Mucosa of stomach (tissue), 1 donor: ENCODE measurements at regions not wholly inside any gene's neighbourhood (a gene's known extent, or its start where the extent isn't known, plus 50 kb on each side); places are given as distances from the start of the nearest gene placed in this dataset.
"Not testable (repeated sequence)": the region's sequence is repeated elsewhere in the genome, so short reads cannot be mapped to it uniquely, and the experiment has no call there.

Source experiments
- H3K27me3 ChIP-seq: one replicate; pipeline ENCODE4 v1.7.0; 2013; ENCODE audit warnings: mild to moderate bottlenecking, low read length; ENCODE audit not compliant: control insufficient read depth, insufficient read depth
- H3K36me3 ChIP-seq: one replicate; pipeline ENCODE4 v1.7.0; 2013; ENCODE audit warnings: low read length; ENCODE audit not compliant: control insufficient read depth, insufficient read depth
- H3K4me1 ChIP-seq: one replicate; pipeline ENCODE4 v1.7.0; 2013; ENCODE audit warnings: mild to moderate bottlenecking, low read length; ENCODE audit not compliant: control insufficient read depth, insufficient read depth
- H3K4me3 ChIP-seq: one replicate; pipeline ENCODE4 v1.7.0; 2013; ENCODE audit warnings: low read length
- H3K9ac ChIP-seq: one replicate; pipeline ENCODE4 v1.7.0; 2013; ENCODE audit warnings: mild to moderate bottlenecking, low read length, moderate library complexity
- H3K9me3 ChIP-seq: one replicate; pipeline ENCODE4 v1.7.0; 2013; ENCODE audit warnings: mild to moderate bottlenecking, low read length, moderate library complexity; ENCODE audit not compliant: control insufficient read depth
- donor health status: Pancreatic carcinoma.

DNA sequence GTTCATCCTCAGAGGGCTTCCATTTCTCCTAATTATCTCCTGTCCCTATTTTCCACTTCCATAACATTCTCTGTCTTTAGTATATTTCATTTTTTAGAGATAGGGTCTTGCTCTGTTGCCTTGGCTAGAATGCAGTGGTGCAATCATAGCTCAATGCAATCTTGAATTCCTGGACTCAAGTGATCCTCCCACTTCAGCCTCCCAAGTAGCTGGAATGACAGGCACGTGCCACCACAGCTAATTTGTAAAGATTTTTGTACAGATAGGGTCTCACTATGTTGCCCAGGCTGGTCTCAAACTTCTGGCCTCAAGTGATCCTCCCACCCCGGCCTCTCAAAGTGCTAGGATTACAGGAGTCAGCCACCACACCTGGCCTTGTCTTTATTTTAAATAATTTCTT is 589.0 kb downstream of the ZEB2 start:
- H3K9ac ChIP-seq, result no peak overlapping the region

DNA sequence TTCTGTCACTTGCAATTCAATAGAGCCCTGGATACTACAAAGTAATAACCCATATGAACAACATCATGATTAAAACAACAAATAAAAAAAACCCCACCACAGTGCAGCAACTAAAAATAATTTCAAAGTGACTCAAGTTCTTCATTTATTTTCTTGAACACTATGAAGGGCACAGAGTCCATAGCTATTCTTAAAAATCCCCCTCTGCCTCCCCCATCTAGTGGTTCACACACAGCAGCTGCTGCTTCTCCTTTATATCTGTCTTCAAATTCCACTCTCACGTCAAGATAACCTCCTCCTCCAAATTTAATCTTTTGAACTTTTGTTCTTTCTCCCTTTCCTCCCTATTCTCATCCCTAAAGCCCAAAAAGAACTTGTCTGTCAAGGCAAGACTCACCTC is 591.3 kb downstream of the ZEB2 start:
- no peaks in the 10 kb centered on the region for H3K27me3 ChIP-seq
- H3K9me3 ChIP-seq, result no peaks in the 10 kb centered on the region
- no peaks in the 10 kb centered on the region for H3K4me1 ChIP-seq
- no peak overlapping the region for H3K4me3 ChIP-seq
- H3K9ac ChIP-seq, result no peak overlapping the region
- H3K36me3 ChIP-seq, result no peaks in the 10 kb centered on the region

More for the DNA sequence above, 589.0 kb downstream of the ZEB2 start:
- Histone ChIP-seq H3K9me3 (no peaks in the 10 kb centered on the region), H3K4me1 (peaks cover 6% of the 10 kb centered on the region), H3K36me3 (no peaks in the 10 kb centered on the region), H3K4me3 (no peak overlapping the region), H3K27me3 (no peaks in the 10 kb centered on the region)

DNA sequence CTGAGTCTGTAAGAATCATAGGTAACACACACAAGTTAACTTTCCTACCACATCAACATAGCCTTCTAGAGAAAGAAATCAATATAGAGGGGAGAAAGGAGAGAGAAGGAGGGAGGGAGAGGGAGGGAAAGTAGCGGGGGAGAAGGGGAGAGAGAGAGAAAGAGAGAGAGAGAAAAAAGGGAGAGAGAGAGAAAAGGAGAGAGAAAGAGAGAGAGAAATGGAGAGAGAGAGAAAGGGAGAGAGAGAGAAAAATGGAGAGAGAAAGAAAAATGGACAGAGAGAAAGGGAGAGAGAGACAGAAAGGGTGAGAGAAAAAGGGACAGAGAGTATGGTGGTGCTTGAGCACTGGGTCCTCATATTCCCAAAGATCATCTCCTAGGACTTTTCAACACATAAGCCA is 591.7 kb downstream of the ZEB2 start:
- H3K36me3 ChIP-seq, result no peaks in the 10 kb centered on the region
- no peak overlapping the region for H3K4me3 ChIP-seq
- no peak overlapping the region for H3K9ac ChIP-seq
- no peaks in the 10 kb centered on the region for H3K4me1 ChIP-seq
- H3K27me3 ChIP-seq, result no peaks in the 10 kb centered on the region
- no peaks in the 10 kb centered on the region for H3K9me3 ChIP-seq

DNA sequence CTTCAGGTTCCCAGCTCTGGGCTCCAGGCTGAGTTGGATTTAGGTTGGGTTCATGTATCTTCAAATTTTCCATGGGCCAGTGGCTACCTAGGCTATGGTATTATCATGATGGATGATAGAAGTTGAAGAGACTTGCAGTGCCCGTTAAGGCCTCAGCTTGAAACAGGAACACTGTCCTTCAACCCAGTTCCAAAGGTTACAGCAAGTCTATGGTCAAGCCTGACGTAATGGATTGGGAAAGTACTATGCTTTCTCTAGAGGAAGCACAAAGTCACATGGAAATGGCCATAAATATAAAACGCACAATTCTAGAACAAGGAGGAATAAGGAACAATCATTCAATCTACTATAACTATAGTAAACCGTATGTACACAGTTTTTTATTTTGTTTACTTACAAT is 593.2 kb downstream of the ZEB2 start:
- H3K4me3 ChIP-seq, result no peak overlapping the region
- no peaks in the 10 kb centered on the region for H3K4me1 ChIP-seq
- no peaks in the 10 kb centered on the region for H3K36me3 ChIP-seq
- no peak overlapping the region for H3K9ac ChIP-seq
- H3K9me3 ChIP-seq, result no peaks in the 10 kb centered on the region
- H3K27me3 ChIP-seq, result no peaks in the 10 kb centered on the region

DNA sequence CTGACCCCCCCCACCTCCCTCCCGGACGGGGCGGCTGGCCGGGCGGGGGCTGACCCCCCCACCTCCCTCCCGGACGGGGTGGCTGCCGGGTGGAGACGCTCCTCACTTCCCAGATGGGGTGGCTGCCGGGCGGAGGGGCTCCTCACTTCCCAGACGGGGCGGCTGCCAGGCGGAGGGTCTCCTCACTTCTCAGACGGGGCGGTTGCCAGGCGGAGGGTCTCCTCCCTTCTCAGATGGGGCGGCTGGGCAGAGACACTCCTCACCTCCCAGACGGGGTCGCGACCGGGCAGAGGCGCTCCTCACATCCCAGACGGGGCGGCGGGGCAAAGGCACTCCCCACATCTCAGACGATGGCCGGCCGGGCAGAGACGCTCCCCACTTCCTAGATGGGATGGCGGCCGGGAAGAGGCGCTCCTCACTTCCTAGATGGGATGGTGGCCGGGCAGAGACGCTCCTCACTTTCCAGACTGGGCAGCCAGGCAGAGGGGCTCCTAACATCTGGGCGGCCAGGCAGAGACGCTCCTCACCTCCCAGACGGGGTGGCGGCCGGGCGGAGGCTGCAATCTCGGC is 597.6 kb downstream of the ZEB2 start:
- not testable (repeated sequence) for H3K9ac ChIP-seq, H3K4me1 ChIP-seq, H3K4me3 ChIP-seq, H3K36me3 ChIP-seq, H3K9me3 ChIP-seq, H3K27me3 ChIP-seq

DNA sequence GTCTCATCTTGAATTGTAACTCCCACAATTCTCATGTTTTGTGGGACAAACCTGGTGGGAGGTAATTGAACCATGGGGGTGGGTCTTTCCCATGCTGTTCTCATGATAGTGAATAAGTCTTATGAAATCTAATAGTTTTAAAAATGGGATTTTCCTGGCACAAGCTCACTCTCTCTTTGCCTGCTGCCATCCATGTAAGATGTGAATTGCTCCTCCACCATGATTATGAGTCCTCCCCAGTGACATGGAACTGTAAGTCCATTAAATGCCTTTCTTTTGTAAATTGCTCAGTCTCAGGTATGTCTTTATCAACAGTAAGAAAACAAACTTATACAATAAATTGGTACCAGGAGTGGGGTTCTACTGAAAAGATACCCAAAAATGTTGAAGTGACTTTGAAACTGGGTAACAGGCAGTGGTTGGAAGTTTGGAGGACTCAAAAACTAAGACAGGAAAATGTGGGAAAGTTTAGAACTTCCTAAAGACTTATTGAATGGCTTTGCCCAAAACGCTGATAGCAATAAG is 601.4 kb downstream of the ZEB2 start:
- no peaks in the 10 kb centered on the region for H3K4me1 ChIP-seq
- H3K4me3 ChIP-seq, result no peak overlapping the region
- H3K9ac ChIP-seq, result no peak overlapping the region
- no peaks in the 10 kb centered on the region for H3K27me3 ChIP-seq
- no peaks in the 10 kb centered on the region for H3K36me3 ChIP-seq
- H3K9me3 ChIP-seq, result no peaks in the 10 kb centered on the region

DNA sequence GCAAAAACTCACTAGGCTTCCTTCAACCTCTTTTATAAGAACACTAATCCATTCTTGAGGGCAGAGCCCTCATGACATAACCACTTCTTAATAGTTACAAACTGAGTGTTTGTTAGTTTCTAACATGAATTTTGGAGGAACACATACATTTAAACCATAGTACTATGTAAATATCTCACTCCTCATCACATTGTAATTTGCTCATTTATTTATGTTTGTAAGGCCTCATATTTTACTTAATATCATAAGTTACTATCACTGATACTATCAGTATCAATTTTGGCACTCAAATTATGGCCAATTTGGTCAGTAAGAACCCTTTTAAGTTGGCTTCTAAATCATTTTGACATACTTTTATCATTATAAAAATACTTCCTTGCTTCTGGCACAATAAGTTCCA is 603.1 kb downstream of the ZEB2 start:
- no peaks in the 10 kb centered on the region for H3K4me1 ChIP-seq
- H3K27me3 ChIP-seq, result no peaks in the 10 kb centered on the region
- H3K36me3 ChIP-seq, result no peaks in the 10 kb centered on the region
- H3K9me3 ChIP-seq, result no peaks in the 10 kb centered on the region
- H3K9ac ChIP-seq, result no peak overlapping the region
- no peak overlapping the region for H3K4me3 ChIP-seq

DNA sequence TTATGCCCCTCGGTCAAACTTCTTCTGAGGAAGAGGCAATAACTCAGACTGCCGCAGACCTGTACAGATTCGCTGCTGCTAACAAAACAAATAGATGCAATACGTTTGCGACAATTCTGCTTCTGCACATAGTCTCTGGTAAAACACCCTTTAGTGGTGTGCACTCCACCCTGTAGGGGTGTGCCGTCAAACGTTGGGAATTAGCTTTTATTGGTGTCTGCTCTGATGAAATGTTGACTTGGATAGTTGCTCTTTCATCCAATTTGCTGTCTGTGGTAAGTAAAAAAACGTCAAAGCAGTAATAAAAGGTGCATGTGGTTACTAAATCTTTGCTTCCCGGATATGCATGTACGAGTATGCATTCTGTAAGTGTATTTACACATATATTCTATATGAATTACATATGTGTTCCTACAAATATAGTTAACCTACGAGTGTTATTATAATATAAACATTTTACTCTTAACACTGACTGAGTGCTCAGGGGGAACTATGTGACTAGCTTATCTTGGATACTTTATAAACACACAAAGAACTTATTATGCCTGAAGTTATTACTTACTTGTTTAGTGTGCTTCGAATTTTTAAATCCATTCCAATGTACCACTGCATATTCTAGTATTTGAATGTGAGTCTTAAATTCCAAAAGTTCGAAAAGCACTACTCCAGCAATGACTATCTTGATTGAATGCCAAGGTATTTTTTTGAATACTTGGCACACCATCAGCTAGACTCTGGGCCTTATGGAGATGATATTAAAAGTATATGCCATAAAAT is 610.2 kb downstream of the ZEB2 start:
- no peaks in the 10 kb centered on the region for H3K9me3 ChIP-seq
- H3K27me3 ChIP-seq, result no peaks in the 10 kb centered on the region
- no peak overlapping the region for H3K4me3 ChIP-seq
- H3K36me3 ChIP-seq, result no peaks in the 10 kb centered on the region
- H3K4me1 ChIP-seq, result no peaks in the 10 kb centered on the region
- H3K9ac ChIP-seq, result no peak overlapping the region

DNA sequence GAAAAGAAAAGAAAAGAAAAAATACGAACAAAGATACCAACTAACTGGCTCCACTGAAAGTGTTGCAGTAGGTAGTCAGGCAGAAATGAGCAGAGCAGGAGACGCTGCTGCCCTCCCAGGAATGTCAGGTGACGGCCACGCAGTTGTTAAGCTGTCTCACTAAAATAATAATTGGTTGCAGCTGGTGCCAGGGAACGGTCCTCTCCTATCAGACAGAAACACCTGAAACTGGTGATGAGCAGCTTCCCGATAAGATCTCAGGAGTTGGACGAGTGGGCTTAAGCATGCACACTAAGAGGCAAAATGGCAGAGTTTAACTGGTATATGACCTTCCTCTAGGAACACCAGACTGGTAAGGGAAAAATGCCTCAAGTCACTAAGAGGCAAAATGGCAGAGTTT is 611.1 kb downstream of the ZEB2 start:
- no peaks in the 10 kb centered on the region for H3K27me3 ChIP-seq
- H3K4me3 ChIP-seq, result no peak overlapping the region
- no peaks in the 10 kb centered on the region for H3K9me3 ChIP-seq
- no peaks in the 10 kb centered on the region for H3K4me1 ChIP-seq
- H3K9ac ChIP-seq, result no peak overlapping the region
- H3K36me3 ChIP-seq, result no peaks in the 10 kb centered on the region

DNA sequence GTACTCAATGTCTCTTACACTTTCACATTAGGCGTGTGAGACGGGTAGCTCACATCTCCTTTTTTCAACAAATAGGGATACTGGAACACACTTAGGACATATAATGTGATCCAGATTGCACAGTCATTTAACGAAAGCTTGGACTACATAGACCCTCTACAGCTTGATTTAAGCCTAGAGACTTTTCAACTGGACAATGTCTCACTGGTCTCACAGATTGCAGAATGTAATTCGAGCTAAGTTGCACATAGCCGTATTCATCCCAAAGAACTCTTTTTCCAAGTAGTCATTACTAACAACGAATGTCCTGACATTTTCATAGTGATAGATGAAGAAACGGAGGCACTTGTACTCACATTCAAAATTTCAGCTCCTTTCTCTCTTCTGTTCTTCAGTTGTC is 612.1 kb downstream of the ZEB2 start:
- no peaks in the 10 kb centered on the region for H3K4me1 ChIP-seq
- H3K36me3 ChIP-seq, result no peaks in the 10 kb centered on the region
- no peaks in the 10 kb centered on the region for H3K9me3 ChIP-seq
- H3K4me3 ChIP-seq, result no peak overlapping the region
- H3K9ac ChIP-seq, result no peak overlapping the region
- H3K27me3 ChIP-seq, result no peaks in the 10 kb centered on the region

DNA sequence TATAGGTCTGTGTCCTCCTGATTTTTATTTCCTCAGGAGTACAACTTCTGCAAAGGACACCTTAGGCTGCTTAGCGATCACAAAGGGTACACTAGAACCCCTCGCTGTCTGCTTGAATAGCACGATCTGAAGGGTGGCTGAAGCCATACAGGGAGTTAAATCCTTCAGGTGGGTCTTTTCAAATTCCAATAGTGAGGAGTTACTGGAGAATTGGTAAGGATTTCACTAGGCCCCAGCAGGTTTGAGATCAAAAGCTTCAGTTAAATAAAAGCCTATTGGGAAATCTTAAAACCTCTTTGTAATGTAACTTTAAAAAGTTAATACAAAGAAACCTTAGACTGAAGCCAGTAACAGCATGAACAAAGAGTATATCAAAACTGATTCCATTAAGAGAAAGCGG is 613.1 kb downstream of the ZEB2 start:
- no peaks in the 10 kb centered on the region for H3K4me1 ChIP-seq
- H3K27me3 ChIP-seq, result no peaks in the 10 kb centered on the region
- H3K36me3 ChIP-seq, result no peaks in the 10 kb centered on the region
- no peak overlapping the region for H3K4me3 ChIP-seq
- H3K9me3 ChIP-seq, result no peaks in the 10 kb centered on the region
- H3K9ac ChIP-seq, result no peak overlapping the region

DNA sequence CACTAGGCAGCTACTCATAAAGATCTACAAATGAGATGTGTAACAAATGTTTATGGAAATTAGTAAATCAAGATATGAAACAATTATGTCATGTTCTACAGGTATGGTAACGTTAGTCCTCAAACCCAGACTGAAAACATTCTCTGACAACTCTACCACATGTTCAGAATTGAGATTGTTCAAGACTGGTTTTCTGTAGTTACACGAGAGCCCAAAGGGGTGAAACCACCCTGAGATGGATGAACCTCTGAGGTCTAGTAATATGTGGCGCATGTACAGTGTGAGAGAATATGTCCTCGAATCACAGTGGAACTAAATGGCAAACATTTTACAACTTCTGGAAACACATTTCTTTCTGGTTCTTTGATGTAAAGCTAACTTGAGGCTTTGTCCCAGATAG is 614.3 kb downstream of the ZEB2 start:
- Histone ChIP-seq H3K4me3 (no peak overlapping the region), H3K9me3 (no peaks in the 10 kb centered on the region), H3K4me1 (no peaks in the 10 kb centered on the region), H3K36me3 (no peaks in the 10 kb centered on the region), H3K9ac (no peak overlapping the region), H3K27me3 (no peaks in the 10 kb centered on the region)
